ENCODE measurements at regions not wholly inside any gene's neighbourhood (a gene's known extent, or its start where the extent isn't known, plus 50 kb on each side); places are given as distances from the start of the nearest gene placed in this dataset.

DNA sequence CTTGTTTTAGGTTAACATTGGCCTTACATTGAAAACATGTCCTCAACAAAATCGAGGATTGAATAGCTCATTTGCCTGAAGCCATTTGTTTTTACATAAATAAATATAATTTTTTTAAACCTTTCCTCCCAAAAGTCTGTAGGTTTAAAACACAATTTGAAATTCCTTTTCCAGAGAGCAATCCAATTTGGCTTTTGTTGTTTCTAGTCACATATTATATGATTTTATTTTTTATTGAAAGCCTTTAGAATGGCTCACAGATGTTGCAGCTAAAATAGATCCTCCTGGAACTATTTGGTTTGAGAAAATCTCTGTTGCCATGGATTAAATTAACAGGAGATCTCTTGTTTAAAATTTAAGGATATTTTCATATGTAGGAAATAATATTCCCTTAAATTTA, 512.6 kb downstream of the KLF5 start:
- TF ChIP-seq, protein P1, sequence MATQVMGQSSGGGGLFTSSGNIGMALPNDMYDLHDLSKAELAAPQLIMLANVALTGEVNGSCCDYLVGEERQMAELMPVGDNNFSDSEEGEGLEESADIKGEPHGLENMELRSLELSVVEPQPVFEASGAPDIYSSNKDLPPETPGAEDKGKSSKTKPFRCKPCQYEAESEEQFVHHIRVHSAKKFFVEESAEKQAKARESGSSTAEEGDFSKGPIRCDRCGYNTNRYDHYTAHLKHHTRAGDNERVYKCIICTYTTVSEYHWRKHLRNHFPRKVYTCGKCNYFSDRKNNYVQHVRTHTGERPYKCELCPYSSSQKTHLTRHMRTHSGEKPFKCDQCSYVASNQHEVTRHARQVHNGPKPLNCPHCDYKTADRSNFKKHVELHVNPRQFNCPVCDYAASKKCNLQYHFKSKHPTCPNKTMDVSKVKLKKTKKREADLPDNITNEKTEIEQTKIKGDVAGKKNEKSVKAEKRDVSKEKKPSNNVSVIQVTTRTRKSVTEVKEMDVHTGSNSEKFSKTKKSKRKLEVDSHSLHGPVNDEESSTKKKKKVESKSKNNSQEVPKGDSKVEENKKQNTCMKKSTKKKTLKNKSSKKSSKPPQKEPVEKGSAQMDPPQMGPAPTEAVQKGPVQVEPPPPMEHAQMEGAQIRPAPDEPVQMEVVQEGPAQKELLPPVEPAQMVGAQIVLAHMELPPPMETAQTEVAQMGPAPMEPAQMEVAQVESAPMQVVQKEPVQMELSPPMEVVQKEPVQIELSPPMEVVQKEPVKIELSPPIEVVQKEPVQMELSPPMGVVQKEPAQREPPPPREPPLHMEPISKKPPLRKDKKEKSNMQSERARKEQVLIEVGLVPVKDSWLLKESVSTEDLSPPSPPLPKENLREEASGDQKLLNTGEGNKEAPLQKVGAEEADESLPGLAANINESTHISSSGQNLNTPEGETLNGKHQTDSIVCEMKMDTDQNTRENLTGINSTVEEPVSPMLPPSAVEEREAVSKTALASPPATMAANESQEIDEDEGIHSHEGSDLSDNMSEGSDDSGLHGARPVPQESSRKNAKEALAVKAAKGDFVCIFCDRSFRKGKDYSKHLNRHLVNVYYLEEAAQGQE (IDR thresholded peaks at IDR 0.05; ENCODE audit: borderline replicate concordance), result no peak
- TF ChIP-seq CTCF (IDR thresholded peaks at IDR 0.05; ENCODE audit: poor library complexity, severe bottlenecking), result no peak
- no peak for TF ChIP-seq POLR2AphosphoS5 (IDR thresholded peaks at IDR 0.05)
- TF ChIP-seq EP300 (conservative IDR thresholded peaks at IDR 0.05; ENCODE audit: poor library complexity, severe bottlenecking), result no peak
- no peak for TF ChIP-seq MXI1 (conservative IDR thresholded peaks at IDR 0.05; ENCODE audit: poor library complexity, severe bottlenecking)
- TF ChIP-seq EZH2 (IDR thresholded peaks at IDR 0.05; ENCODE audit: borderline replicate concordance, insufficient read depth, low read length, poor library complexity, severe bottlenecking), result no peak
- TF ChIP-seq RAD21 (conservative IDR thresholded peaks at IDR 0.05), result no peak

Measured in neural cell (in vitro differentiated cells).